ENCODE measurements at regions not wholly inside any gene's neighbourhood (a gene's known extent, or its start where the extent isn't known, plus 50 kb on each side); places are given as distances from the start of the nearest gene placed in this dataset.
A peak's percentile ranks its signal among the peaks of the same experiment; 100 is the strongest.

DNA sequence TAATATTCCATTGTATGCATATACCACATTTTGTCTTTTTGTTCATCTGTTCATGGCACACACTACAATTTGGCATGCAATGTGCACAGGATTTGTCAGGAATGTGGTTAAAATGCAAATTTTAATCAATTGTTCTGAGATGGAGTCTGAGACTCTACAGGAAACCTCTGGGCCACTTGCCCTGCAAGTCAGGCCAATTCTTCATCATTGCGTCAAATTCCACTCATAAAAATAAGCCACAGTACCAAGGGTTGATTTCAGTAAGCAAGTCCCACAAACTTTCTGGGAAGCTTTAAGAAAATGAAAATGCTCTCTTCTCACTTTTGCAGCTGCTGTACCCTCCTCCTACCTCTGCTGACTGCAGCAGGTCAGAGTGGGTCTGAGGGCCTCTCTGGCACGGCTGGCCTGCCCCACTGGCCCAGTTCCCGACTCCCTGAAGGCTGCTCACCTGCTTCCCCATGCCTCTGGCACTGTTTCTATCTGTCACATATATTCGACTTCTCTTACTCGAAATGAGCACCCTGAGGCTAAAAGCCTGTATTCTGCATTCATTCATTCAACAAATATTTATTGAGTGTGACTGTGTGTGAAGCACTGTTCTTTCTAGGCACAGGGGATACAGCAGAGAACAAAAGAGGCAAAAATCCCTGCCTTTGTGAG is 83.8 kb upstream of the WASF3 start:
- TF ChIP-seq, protein P1, sequence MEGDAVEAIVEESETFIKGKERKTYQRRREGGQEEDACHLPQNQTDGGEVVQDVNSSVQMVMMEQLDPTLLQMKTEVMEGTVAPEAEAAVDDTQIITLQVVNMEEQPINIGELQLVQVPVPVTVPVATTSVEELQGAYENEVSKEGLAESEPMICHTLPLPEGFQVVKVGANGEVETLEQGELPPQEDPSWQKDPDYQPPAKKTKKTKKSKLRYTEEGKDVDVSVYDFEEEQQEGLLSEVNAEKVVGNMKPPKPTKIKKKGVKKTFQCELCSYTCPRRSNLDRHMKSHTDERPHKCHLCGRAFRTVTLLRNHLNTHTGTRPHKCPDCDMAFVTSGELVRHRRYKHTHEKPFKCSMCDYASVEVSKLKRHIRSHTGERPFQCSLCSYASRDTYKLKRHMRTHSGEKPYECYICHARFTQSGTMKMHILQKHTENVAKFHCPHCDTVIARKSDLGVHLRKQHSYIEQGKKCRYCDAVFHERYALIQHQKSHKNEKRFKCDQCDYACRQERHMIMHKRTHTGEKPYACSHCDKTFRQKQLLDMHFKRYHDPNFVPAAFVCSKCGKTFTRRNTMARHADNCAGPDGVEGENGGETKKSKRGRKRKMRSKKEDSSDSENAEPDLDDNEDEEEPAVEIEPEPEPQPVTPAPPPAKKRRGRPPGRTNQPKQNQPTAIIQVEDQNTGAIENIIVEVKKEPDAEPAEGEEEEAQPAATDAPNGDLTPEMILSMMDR (IDR thresholded peaks at IDR 0.05; ENCODE audit: low read depth, low read length, missing control alignments): no peak
- no peak for DNase-seq (ENCODE audit: low read depth)
- no peak overlapping the region for H3K4me3 ChIP-seq (ENCODE audit: low read depth, low read length)
- in situ Hi-C loops (cut with HindIII; ENCODE audit: low sequenced_read_pairs): no loop called here

DNA sequence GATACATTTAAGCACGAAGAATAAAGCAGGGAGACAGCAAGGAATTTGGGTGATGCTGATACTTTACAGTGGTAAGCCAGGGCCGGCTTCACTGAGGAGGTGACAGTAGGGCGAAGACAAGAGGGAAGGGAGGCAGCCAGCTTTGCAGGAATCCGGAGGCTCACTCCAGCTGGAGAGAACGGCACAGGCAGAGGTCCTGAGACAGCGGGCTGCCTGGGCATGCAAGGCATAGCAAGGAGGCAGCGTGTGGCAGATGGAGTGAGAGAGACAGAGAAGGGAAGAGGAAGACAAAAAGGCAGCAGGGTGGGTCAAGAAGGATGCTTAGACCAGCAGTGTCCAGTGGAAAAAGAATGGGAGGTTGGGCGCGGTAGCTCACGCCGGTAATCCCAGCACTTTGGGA is 83.2 kb upstream of the WASF3 start:
- in situ Hi-C loops (cut with HindIII; ENCODE audit: low sequenced_read_pairs): no loop called here
- no peak overlapping the region for H3K4me3 ChIP-seq (ENCODE audit: low read depth, low read length)
- TF ChIP-seq, protein P1 (IDR thresholded peaks at IDR 0.05; ENCODE audit: low read depth, low read length, missing control alignments): no peak
- no peak for DNase-seq (ENCODE audit: low read depth)

DNA sequence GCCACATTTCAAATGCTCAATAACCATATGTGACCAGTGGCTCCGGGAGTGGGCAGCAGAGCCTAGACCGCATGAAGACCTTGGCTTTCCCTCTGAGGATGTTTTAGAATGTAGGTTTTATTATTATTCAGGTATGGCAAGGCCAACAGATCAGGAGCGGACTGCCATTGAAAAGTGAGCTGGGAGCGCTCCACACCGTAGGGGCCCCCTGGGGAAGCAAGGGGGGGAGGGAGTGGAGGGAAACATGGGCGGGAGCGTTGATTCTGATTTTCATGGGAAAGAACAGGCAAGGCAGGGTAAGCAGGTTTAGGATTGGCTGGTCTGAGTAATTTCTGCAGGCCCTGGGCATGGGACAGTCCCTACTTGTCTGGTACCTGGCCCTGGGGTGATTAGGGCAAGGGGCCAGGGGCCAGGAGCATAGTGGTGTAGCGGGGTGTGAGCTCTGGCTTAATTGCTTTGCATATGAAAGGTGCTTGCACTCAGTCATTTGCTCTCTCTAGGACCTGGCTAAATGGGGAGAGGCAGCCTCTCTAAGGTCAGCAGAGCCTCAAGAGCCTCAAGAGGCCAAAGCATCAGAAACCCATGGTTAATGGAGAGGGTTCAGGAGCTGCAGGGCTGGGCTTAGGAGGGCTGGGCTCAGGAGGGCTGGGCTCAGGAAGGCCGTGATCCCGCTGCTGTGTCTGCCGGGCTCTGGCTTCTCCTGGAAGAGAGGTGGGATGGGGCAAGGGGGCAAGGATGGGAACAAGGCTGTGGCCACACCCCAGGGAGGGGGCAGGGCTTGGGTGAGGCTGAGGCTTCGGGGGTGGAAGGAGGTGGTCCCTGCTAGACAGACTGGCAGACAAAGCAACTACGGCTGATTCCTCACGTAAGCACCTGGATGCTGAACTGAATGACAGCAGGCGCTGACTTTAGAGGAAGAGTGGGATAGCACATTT is 82.0 kb upstream of the WASF3 start:
- TF ChIP-seq, protein P1 (IDR thresholded peaks at IDR 0.05; ENCODE audit: low read depth, low read length, missing control alignments): no peak
- H3K4me3 ChIP-seq (ENCODE audit: low read depth, low read length): no peak overlapping the region
- DNase-seq (ENCODE audit: low read depth): no peak
- in situ Hi-C loops (cut with HindIII; ENCODE audit: low sequenced_read_pairs): no loop called here

DNA sequence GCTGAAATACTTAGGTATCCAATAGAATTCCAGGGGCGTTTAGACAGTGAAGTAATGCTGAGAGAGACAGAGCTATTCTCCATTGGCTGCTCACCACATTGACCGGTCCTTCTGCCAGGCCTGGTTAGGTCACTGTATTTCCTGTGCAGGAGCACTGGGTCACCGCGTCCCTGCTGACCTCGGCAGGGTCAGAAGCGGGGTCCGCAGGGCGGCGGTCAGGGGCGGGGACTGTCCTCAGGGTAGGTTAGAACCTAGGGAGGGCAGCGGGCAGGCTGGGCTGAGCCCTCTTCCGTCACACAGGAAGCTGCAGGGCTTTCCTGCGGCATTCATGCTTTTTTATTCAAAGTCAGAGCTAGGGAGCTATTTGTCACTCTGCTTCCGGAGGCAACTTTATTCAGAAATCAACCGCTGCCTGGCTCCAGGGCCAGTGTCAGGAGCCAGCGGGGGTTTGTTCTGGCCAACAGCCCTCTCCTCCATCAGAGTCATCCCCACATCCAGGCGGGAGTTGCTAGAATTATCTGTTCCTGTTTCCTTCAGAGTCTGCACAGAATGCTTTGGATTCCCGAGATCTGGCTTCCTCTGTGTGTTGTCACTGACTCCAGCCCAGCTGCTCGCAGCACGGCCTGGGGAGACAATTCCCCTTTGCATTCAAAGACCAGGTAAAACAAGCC is 81.2 kb upstream of the WASF3 start:
- TF ChIP-seq, protein P1 (IDR thresholded peaks at IDR 0.05; ENCODE audit: low read depth, low read length, missing control alignments): no peak
- no peak for DNase-seq (ENCODE audit: low read depth)
- H3K4me3 ChIP-seq (ENCODE audit: low read depth, low read length): peak overlapping the region; percentile 24
- in situ Hi-C loops (cut with HindIII; ENCODE audit: low sequenced_read_pairs): no loop called here

DNA sequence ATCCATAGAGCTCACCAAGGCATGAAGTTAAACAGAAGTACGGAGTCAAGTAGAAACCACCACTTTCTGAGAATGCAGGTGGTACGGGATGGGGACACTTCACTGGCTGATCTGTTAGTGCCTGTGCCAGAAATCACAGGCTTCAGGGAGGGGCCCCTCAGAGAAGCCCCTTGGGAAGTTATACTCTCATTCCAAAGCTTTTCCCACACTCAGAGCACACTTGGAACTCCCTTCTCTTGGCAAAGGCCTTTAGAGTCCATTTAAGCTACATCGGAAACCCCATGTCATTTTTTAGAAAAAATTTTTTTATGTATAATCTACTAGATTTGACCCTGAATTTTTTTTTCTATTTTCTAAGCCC is 80.7 kb upstream of the WASF3 start:
- in situ Hi-C loops (cut with HindIII; ENCODE audit: low sequenced_read_pairs): no loop called here
- no peak overlapping the region for H3K4me3 ChIP-seq (ENCODE audit: low read depth, low read length)
- DNase-seq (ENCODE audit: low read depth): no peak
- TF ChIP-seq, protein P1 (IDR thresholded peaks at IDR 0.05; ENCODE audit: low read depth, low read length, missing control alignments): no peak

DNA sequence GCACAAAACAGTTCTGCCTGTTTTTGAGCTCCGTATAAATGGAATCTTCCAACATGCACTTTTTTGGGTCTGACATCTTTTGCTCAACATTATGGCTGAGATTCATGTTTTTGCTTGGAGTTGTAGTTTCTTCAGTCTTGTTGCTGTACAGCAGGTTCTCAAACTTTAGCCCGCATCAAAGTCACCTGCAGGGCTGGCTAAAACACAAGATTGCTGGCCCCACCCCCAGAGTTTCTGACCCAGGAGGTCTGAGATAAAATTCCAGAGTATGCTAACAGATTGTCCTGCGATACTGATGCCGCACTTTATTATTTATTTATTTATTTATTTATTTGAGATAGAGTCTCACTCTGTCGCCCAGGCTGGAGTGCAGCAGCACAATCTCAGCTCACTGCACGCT is 79.8 kb upstream of the WASF3 start:
- DNase-seq (ENCODE audit: low read depth): no peak
- no peak overlapping the region for H3K4me3 ChIP-seq (ENCODE audit: low read depth, low read length)
- in situ Hi-C loops (cut with HindIII; ENCODE audit: low sequenced_read_pairs): no loop called here
- TF ChIP-seq, protein P1 (IDR thresholded peaks at IDR 0.05; ENCODE audit: low read depth, low read length, missing control alignments): no peak
